ENCODE measurements at regions not wholly inside any gene's neighbourhood (a gene's known extent, or its start where the extent isn't known, plus 50 kb on each side); places are given as distances from the start of the nearest gene placed in this dataset.

- TF ChIP-seq POLR2AphosphoS5 (IDR thresholded peaks at IDR 0.05; ENCODE audit: low read depth, low read length) (no peak), CTCF (IDR thresholded peaks at IDR 0.05) (no peak), REST (IDR thresholded peaks at IDR 0.05; ENCODE audit: insufficient read depth in 1 of 2, low read depth in 2 of 2, low read length in 1 of 2) (no peak), TCF7L2 (IDR thresholded peaks at IDR 0.05; ENCODE audit: low read depth, low read length) (no peak), SIN3A (IDR thresholded peaks at IDR 0.05; ENCODE audit: borderline replicate concordance, insufficient read depth, low read depth, low read length) (no peak)
These were observed 109.6 kb upstream of the KCNN2 start for GRCh38 chr5:114252226-114252625.

Measured in Panc1 (cell line).